ENCODE measurements at regions not wholly inside any gene's neighbourhood (a gene's known extent, or its start where the extent isn't known, plus 50 kb on each side); places are given as distances from the start of the nearest gene placed in this dataset.

GRCh38 chr2:8021921-8022320 lies 659.9 kb upstream of the ID2 start:
- no TSS peak for BruUV-seq (replicated peaks)
- H3K4me3 ChIP-seq (ENCODE audit: low read depth, low read length, poor library complexity, severe bottlenecking) = no peak overlapping the region
- CTCF ChIA-PET = no interaction called here
- intact Hi-C loops (cut with micrococcal nuclease; ENCODE audit: unreplicated experiment) = no loop called here
- no peak for TF ChIP-seq EZH2 (IDR thresholded peaks at IDR 0.05; ENCODE audit: borderline replicate concordance, low read depth, low read length, poor library complexity, severe bottlenecking)
- TF ChIP-seq, protein P1, sequence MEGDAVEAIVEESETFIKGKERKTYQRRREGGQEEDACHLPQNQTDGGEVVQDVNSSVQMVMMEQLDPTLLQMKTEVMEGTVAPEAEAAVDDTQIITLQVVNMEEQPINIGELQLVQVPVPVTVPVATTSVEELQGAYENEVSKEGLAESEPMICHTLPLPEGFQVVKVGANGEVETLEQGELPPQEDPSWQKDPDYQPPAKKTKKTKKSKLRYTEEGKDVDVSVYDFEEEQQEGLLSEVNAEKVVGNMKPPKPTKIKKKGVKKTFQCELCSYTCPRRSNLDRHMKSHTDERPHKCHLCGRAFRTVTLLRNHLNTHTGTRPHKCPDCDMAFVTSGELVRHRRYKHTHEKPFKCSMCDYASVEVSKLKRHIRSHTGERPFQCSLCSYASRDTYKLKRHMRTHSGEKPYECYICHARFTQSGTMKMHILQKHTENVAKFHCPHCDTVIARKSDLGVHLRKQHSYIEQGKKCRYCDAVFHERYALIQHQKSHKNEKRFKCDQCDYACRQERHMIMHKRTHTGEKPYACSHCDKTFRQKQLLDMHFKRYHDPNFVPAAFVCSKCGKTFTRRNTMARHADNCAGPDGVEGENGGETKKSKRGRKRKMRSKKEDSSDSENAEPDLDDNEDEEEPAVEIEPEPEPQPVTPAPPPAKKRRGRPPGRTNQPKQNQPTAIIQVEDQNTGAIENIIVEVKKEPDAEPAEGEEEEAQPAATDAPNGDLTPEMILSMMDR (conservative IDR thresholded peaks at IDR 0.05; ENCODE audit: low read depth, low read length) = no peak
- H3K36me3 ChIP-seq (ENCODE audit: insufficient read depth, low read length, poor library complexity, severe bottlenecking) = no peaks in the 10 kb centered on the region
- no peaks in the 10 kb centered on the region for H3K9me3 ChIP-seq (ENCODE audit: low read depth, low read length, poor library complexity, severe bottlenecking)
- no peak overlapping the region for H3K27ac ChIP-seq (ENCODE audit: low read depth, low read length, poor library complexity, severe bottlenecking)
- DNase-seq (ENCODE audit: low spot score) = no peak
- POLR2A ChIA-PET (ENCODE audit: low non-redundant PET) = no interaction called here
- peaks cover 3% of the 10 kb centered on the region for H3K4me1 ChIP-seq (ENCODE audit: insufficient read depth, low read length, poor library complexity, severe bottlenecking)
- H3K27me3 ChIP-seq (replicated peaks; ENCODE audit: insufficient read depth, low read depth, low read length, poor library complexity) = no peaks in the 10 kb centered on the region

GRCh38 chr2:8022908-8023640 lies 658.8 kb upstream of the ID2 start:
- no peaks in the 10 kb centered on the region for H3K9me3 ChIP-seq (ENCODE audit: low read depth, low read length, poor library complexity, severe bottlenecking)
- POLR2A ChIA-PET (ENCODE audit: low non-redundant PET) = no interaction called here
- CTCF ChIA-PET = no interaction called here
- TF ChIP-seq, protein P1 (conservative IDR thresholded peaks at IDR 0.05; ENCODE audit: low read depth, low read length) = no peak
- no peak for TF ChIP-seq EZH2 (IDR thresholded peaks at IDR 0.05; ENCODE audit: borderline replicate concordance, low read depth, low read length, poor library complexity, severe bottlenecking)
- H3K36me3 ChIP-seq (ENCODE audit: insufficient read depth, low read length, poor library complexity, severe bottlenecking) = no peaks in the 10 kb centered on the region
- no peak overlapping the region for H3K27ac ChIP-seq (ENCODE audit: low read depth, low read length, poor library complexity, severe bottlenecking)
- no peaks in the 10 kb centered on the region for H3K4me1 ChIP-seq (ENCODE audit: insufficient read depth, low read length, poor library complexity, severe bottlenecking)
- H3K27me3 ChIP-seq (replicated peaks; ENCODE audit: insufficient read depth, low read depth, low read length, poor library complexity) = no peaks in the 10 kb centered on the region
- DNase-seq (ENCODE audit: low spot score) = no peak
- no peak overlapping the region for H3K4me3 ChIP-seq (ENCODE audit: low read depth, low read length, poor library complexity, severe bottlenecking)
- no TSS peak for BruUV-seq (replicated peaks)
- intact Hi-C loops (cut with micrococcal nuclease; ENCODE audit: unreplicated experiment) = no loop called here

- POLR2A ChIA-PET (ENCODE audit: low non-redundant PET) = interaction anchor here (0.6 kb wide), 1 partner anchor 18 kb away, joined by 5 read pairs; no protein-coding TSS in a partner anchor
- H3K27ac ChIP-seq (ENCODE audit: low read depth, low read length, poor library complexity, severe bottlenecking) = no peak overlapping the region
- TF ChIP-seq EZH2 (IDR thresholded peaks at IDR 0.05; ENCODE audit: borderline replicate concordance, low read depth, low read length, poor library complexity, severe bottlenecking) = no peak
- TF ChIP-seq, protein P1 (conservative IDR thresholded peaks at IDR 0.05; ENCODE audit: low read depth, low read length) = no peak
- H3K9me3 ChIP-seq (ENCODE audit: low read depth, low read length, poor library complexity, severe bottlenecking) = no peaks in the 10 kb centered on the region
- H3K4me3 ChIP-seq (ENCODE audit: low read depth, low read length, poor library complexity, severe bottlenecking) = no peak overlapping the region
- no peaks in the 10 kb centered on the region for H3K27me3 ChIP-seq (replicated peaks; ENCODE audit: insufficient read depth, low read depth, low read length, poor library complexity)
- CTCF ChIA-PET = no interaction called here
- DNase-seq (ENCODE audit: low spot score) = no peak
- H3K36me3 ChIP-seq (ENCODE audit: insufficient read depth, low read length, poor library complexity, severe bottlenecking) = no peaks in the 10 kb centered on the region
- H3K4me1 ChIP-seq (ENCODE audit: insufficient read depth, low read length, poor library complexity, severe bottlenecking) = no peaks in the 10 kb centered on the region
- no TSS peak for BruUV-seq (replicated peaks)
- intact Hi-C loops (cut with micrococcal nuclease; ENCODE audit: unreplicated experiment) = no loop called here
These were observed 657.4 kb upstream of the ID2 start for GRCh38 chr2:8024506-8024905.
